ENCODE measurements at regions not wholly inside any gene's neighbourhood (a gene's known extent, or its start where the extent isn't known, plus 50 kb on each side); places are given as distances from the start of the nearest gene placed in this dataset.

DNA sequence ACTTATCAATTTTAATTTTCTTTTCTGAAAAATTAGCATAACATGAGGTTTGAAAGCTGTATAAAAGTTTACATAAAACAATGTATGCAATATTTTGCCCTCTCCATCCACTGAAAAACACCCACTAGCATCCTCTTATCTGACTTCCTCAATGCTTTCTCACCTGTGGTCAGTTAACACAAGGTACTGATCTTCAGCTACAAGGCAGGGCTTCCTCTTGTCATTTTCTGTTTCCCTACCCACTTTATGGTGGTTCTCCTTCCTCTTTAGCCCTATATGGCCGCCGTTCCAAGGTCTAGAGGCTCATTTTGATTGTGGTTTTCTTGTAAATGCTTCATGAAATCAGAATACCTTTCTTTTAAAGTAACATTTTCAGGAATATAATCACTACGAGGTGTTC, 618.6 kb upstream of the CPEB2 start:
- H3K4me1 Mint-ChIP-seq (ENCODE audit: unreplicated experiment) = no peaks in the 10 kb centered on the region
- no peaks in the 10 kb centered on the region for H3K9me3 Mint-ChIP-seq (ENCODE audit: unreplicated experiment)
- H3K27me3 Mint-ChIP-seq (ENCODE audit: unreplicated experiment) = peaks cover 64% of the 10 kb centered on the region
- H3K4me3 Mint-ChIP-seq (ENCODE audit: unreplicated experiment) = no peak overlapping the region
- no peak for DNase-seq (ENCODE audit: extremely low spot score, unreplicated experiment)
- no peak for TF ChIP-seq CTCF (IDR thresholded peaks at IDR 0.05)
- H3K36me3 Mint-ChIP-seq (ENCODE audit: unreplicated experiment) = no peaks in the 10 kb centered on the region
- H3K27ac Mint-ChIP-seq (ENCODE audit: unreplicated experiment) = no peak overlapping the region

DNA sequence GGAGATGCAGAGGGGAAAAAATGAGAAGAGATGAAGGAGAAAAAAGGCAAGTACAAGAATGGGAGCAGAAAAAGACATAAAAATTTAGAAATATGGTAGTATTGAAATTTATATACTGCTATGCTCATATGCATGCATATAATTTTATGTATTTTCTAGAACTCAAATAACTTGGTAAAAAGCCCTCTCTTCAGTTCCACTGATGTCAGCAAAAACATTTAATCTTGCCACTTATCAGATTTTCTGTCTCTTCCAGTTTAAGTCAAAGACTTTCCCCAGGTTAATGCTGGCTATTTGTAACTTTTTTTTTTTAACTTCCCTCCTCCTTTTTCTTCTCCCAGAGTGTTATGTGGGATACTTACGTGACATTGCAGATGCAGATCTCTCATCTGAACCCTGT, 617.5 kb upstream of the CPEB2 start:
- no peaks in the 10 kb centered on the region for H3K36me3 Mint-ChIP-seq (ENCODE audit: unreplicated experiment)
- no peak overlapping the region for H3K27ac Mint-ChIP-seq (ENCODE audit: unreplicated experiment)
- no peak for DNase-seq (ENCODE audit: extremely low spot score, unreplicated experiment)
- peaks cover 67% of the 10 kb centered on the region for H3K27me3 Mint-ChIP-seq (ENCODE audit: unreplicated experiment)
- H3K4me3 Mint-ChIP-seq (ENCODE audit: unreplicated experiment) = no peak overlapping the region
- no peaks in the 10 kb centered on the region for H3K4me1 Mint-ChIP-seq (ENCODE audit: unreplicated experiment)
- no peak for TF ChIP-seq CTCF (IDR thresholded peaks at IDR 0.05)
- no peaks in the 10 kb centered on the region for H3K9me3 Mint-ChIP-seq (ENCODE audit: unreplicated experiment)

DNA sequence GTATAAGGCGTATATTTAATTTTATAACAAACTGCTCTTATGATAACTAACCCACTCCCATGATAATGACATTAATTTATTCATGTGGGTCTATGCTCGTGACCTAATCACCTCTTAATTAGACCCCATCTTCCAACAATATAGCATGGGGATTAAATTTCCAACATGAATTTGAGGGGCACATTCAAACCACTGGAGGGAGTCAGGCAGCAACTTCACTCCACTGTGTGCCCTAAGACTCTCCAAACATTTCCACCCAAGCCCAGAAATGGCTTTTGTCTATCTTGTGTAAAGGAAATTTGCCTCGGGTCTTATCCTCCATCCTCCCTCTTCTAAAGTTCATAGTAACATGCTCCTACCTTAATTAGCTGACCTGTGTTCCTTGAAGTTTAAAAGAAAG, 616.1 kb upstream of the CPEB2 start:
- no peak for DNase-seq (ENCODE audit: extremely low spot score, unreplicated experiment)
- H3K36me3 Mint-ChIP-seq (ENCODE audit: unreplicated experiment) = no peaks in the 10 kb centered on the region
- TF ChIP-seq CTCF (IDR thresholded peaks at IDR 0.05) = no peak
- H3K27me3 Mint-ChIP-seq (ENCODE audit: unreplicated experiment) = peaks cover 78% of the 10 kb centered on the region
- no peaks in the 10 kb centered on the region for H3K9me3 Mint-ChIP-seq (ENCODE audit: unreplicated experiment)
- no peak overlapping the region for H3K4me3 Mint-ChIP-seq (ENCODE audit: unreplicated experiment)
- no peaks in the 10 kb centered on the region for H3K4me1 Mint-ChIP-seq (ENCODE audit: unreplicated experiment)
- no peak overlapping the region for H3K27ac Mint-ChIP-seq (ENCODE audit: unreplicated experiment)

GRCh38 chr4:14387647-14388046, 614.6 kb upstream of the CPEB2 start:
- Mint-ChIP-seq H3K27ac (ENCODE audit: unreplicated experiment) (no peak overlapping the region), H3K4me1 (ENCODE audit: unreplicated experiment) (no peaks in the 10 kb centered on the region)
- no peak for DNase-seq (ENCODE audit: extremely low spot score, unreplicated experiment)

DNA sequence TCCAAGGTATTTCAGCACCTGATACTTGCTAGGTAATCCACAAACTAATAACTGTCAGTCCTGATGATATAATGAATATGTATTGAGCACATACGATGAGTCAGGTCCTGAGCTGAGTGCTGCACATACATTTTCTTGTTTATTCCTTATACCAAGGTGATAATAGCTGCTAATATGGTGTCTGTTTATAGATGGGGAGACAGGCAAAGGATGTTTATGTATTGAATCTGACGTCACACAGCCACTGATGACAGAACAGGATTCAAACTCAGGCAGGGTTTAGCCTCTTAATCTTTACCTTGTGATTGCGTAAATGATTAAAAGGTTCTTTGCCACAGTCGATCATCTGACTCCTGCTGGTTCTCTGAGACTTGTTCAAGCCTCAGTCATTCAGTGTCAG, 609.9 kb upstream of the CPEB2 start:
- H3K27me3 Mint-ChIP-seq (ENCODE audit: unreplicated experiment) = peaks cover 37% of the 10 kb centered on the region
- no peak overlapping the region for H3K4me3 Mint-ChIP-seq (ENCODE audit: unreplicated experiment)
- H3K4me1 Mint-ChIP-seq (ENCODE audit: unreplicated experiment) = no peaks in the 10 kb centered on the region
- TF ChIP-seq CTCF (IDR thresholded peaks at IDR 0.05) = no peak
- DNase-seq (ENCODE audit: extremely low spot score, unreplicated experiment) = no peak
- H3K36me3 Mint-ChIP-seq (ENCODE audit: unreplicated experiment) = no peaks in the 10 kb centered on the region
- H3K9me3 Mint-ChIP-seq (ENCODE audit: unreplicated experiment) = no peaks in the 10 kb centered on the region
- H3K27ac Mint-ChIP-seq (ENCODE audit: unreplicated experiment) = no peak overlapping the region

More at GRCh38 chr4:14387647-14388046, 614.6 kb upstream of the CPEB2 start:
- Mint-ChIP-seq H3K9me3 (ENCODE audit: unreplicated experiment) (no peaks in the 10 kb centered on the region), H3K4me3 (ENCODE audit: unreplicated experiment) (no peak overlapping the region), H3K36me3 (ENCODE audit: unreplicated experiment) (no peaks in the 10 kb centered on the region), H3K27me3 (ENCODE audit: unreplicated experiment) (peaks cover 73% of the 10 kb centered on the region)
- no peak for TF ChIP-seq CTCF (IDR thresholded peaks at IDR 0.05)
